ENCODE measurements at regions not wholly inside any gene's neighbourhood (a gene's known extent, or its start where the extent isn't known, plus 50 kb on each side); places are given as distances from the start of the nearest gene placed in this dataset.

DNA sequence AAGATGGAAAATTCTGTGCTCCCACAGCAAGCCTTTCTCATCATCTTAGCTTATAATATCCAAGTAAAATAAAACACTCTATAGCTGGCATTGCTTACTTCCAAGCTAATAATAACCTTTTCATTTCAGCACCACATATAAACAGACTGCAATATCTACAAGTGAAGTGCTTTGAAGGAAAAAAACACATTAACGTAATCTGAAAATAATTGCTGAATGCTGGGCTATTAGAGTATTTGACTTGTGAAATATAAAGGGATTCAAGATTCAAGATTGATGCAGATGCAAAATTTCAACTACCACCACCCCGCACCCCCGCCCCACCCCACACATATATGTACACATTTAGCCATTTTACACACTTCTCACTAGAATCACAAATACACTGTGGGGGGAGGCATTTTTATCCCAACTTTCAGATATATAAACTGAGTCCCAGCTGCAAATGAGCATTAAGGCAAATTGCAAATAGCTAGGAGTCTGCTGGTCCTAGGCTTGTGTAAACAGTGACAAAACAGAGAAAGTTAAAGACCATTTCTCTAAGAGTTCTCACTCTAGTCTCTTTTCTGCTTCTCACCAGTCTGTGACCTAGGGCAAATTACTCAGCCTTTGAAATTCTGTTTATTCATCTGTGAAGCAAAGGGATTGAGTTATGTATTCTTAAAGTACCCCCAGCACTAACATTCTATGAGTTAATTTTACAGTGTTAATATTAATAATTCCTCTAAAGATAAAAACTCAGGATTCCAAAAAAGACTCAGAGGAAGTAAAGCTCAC lies 489.4 kb downstream of the PRELID2 start:
- Mint-ChIP-seq H3K27me3 (ENCODE audit: unreplicated experiment) (no peaks in the 10 kb centered on the region), H3K4me1 (ENCODE audit: low read depth, unreplicated experiment) (no peaks in the 10 kb centered on the region), H3K36me3 (ENCODE audit: insufficient read depth, unreplicated experiment) (no peaks in the 10 kb centered on the region), H3K27ac (ENCODE audit: unreplicated experiment) (no peak overlapping the region), H3K9me3 (ENCODE audit: low read depth, unreplicated experiment) (no peaks in the 10 kb centered on the region), H3K4me3 (ENCODE audit: low read depth, unreplicated experiment) (no peak overlapping the region)
- no peak for DNase-seq
- intact Hi-C loops (cut with micrococcal nuclease; ENCODE audit: unreplicated experiment), result loop anchor here (5.0 to 10.0 kb wide), 3 partner anchors 98 to 1143 kb away; no protein-coding TSS in a partner anchor
- BruUV-seq (replicated peaks), result no TSS peak
- CTCF ChIA-PET, result interaction anchor here (1.3 to 1.7 kb wide), 2 partner anchors 11 to 25 kb away, joined by 3 to 4 read pairs; no protein-coding TSS in a partner anchor
- TF ChIP-seq, protein P1, sequence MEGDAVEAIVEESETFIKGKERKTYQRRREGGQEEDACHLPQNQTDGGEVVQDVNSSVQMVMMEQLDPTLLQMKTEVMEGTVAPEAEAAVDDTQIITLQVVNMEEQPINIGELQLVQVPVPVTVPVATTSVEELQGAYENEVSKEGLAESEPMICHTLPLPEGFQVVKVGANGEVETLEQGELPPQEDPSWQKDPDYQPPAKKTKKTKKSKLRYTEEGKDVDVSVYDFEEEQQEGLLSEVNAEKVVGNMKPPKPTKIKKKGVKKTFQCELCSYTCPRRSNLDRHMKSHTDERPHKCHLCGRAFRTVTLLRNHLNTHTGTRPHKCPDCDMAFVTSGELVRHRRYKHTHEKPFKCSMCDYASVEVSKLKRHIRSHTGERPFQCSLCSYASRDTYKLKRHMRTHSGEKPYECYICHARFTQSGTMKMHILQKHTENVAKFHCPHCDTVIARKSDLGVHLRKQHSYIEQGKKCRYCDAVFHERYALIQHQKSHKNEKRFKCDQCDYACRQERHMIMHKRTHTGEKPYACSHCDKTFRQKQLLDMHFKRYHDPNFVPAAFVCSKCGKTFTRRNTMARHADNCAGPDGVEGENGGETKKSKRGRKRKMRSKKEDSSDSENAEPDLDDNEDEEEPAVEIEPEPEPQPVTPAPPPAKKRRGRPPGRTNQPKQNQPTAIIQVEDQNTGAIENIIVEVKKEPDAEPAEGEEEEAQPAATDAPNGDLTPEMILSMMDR (IDR thresholded peaks at IDR 0.05; ENCODE audit: unreplicated experiment), result no peak

DNA sequence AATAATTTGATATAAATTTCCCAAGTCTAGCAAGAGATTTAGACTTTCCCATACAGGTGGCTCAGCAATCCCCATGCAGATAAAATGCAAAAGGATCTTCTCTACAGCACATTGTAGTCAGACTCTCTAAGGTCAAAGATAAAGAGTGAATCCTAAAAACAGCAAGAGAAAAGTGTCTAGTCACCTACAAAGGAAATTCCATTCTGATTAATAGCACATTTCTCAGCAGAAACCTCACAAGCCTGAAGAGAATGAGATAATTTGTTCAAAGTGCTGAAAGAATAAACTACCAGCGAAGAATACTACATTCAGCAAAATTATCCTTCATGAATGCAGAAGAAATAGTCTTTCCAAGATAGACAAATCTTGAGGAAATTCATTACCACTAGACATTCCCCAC lies 493.3 kb downstream of the PRELID2 start:
- CTCF ChIA-PET, result no interaction called here
- no peak for DNase-seq

DNA sequence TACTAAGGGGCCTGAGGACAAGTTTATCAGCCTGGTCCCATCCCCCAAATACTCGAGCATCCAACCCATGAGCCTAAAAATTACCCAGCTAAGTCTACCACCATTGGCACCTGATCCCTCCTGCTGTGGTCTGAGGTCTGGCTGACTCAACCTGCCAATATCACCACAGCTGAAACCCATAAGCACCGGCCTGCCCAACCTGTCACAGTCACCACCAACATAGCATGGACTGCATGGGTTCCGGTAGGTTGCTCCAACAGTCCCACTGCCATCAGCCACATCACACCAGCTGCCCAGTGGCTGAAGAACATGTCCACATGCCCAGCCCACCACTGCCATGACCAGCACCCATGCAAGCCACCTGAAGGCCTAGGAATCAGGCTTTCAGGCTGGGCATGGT lies 495.0 kb downstream of the PRELID2 start:
- Mint-ChIP-seq H3K4me1 (ENCODE audit: low read depth, unreplicated experiment) (no peaks in the 10 kb centered on the region), H3K27me3 (ENCODE audit: unreplicated experiment) (no peaks in the 10 kb centered on the region), H3K27ac (ENCODE audit: unreplicated experiment) (no peak overlapping the region), H3K4me3 (ENCODE audit: low read depth, unreplicated experiment) (no peak overlapping the region), H3K9me3 (ENCODE audit: low read depth, unreplicated experiment) (no peaks in the 10 kb centered on the region), H3K36me3 (ENCODE audit: insufficient read depth, unreplicated experiment) (no peaks in the 10 kb centered on the region)
- no TSS peak for BruUV-seq (replicated peaks)
- DNase-seq, result no peak
- CTCF ChIA-PET, result no interaction called here
- intact Hi-C loops (cut with micrococcal nuclease; ENCODE audit: unreplicated experiment), result loop anchor here (10.0 kb wide), 1 partner anchor 855 kb away; no protein-coding TSS in a partner anchor
- TF ChIP-seq, protein P1 (IDR thresholded peaks at IDR 0.05; ENCODE audit: unreplicated experiment), result no peak

More for the DNA sequence above, 493.3 kb downstream of the PRELID2 start:
- intact Hi-C loops (cut with micrococcal nuclease; ENCODE audit: unreplicated experiment), result loop anchor here (10.0 kb wide), 1 partner anchor 857 kb away; no protein-coding TSS in a partner anchor
- no TSS peak for BruUV-seq (replicated peaks)
- no peaks in the 10 kb centered on the region for H3K27me3 Mint-ChIP-seq (ENCODE audit: unreplicated experiment)
- H3K9me3 Mint-ChIP-seq (ENCODE audit: low read depth, unreplicated experiment), result no peaks in the 10 kb centered on the region
- TF ChIP-seq, protein P1 (IDR thresholded peaks at IDR 0.05; ENCODE audit: unreplicated experiment), result no peak
- no peak overlapping the region for H3K27ac Mint-ChIP-seq (ENCODE audit: unreplicated experiment)
- H3K36me3 Mint-ChIP-seq (ENCODE audit: insufficient read depth, unreplicated experiment), result no peaks in the 10 kb centered on the region
- no peaks in the 10 kb centered on the region for H3K4me1 Mint-ChIP-seq (ENCODE audit: low read depth, unreplicated experiment)
- no peak overlapping the region for H3K4me3 Mint-ChIP-seq (ENCODE audit: low read depth, unreplicated experiment)

DNA sequence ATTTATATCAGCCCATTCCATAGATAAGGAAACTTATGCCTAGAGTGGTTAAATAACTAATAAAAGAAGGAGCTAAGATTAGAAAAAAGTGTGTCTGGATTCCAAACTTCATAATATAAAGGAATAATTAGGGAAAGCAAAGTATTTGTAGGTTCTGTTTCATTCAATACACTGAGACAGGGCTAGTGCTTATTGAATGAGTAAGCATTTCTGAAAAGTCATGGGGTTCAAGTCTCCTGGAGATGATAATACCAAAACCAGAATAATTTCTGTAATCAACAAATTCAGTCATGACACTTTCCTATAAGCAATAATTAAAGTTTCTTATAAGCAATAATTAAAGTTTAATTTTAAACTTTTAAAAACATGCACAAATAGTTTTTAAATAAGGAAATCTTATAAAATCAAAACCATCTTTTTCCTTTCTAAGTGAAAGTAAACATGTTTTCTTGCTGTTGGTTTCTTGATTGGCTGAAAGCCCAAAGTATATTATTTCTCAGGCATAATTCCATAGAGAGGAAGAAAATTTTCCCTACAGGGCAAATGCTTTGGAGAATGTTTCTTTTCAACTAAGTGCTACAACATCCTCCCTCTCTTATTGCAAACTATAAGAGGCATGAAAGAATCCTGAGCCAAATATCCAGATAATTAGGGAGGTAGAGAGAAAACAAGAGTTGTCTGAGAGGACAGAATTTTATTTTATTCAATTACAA lies 510.2 kb downstream of the PRELID2 start:
- TF ChIP-seq, protein P1 (IDR thresholded peaks at IDR 0.05; ENCODE audit: unreplicated experiment), result no peak
- H3K4me1 Mint-ChIP-seq (ENCODE audit: low read depth, unreplicated experiment), result no peaks in the 10 kb centered on the region
- BruUV-seq (replicated peaks), result no TSS peak
- no peak overlapping the region for H3K27ac Mint-ChIP-seq (ENCODE audit: unreplicated experiment)
- no peaks in the 10 kb centered on the region for H3K36me3 Mint-ChIP-seq (ENCODE audit: insufficient read depth, unreplicated experiment)
- H3K4me3 Mint-ChIP-seq (ENCODE audit: low read depth, unreplicated experiment), result no peak overlapping the region
- intact Hi-C loops (cut with micrococcal nuclease; ENCODE audit: unreplicated experiment), result no loop called here
- no peaks in the 10 kb centered on the region for H3K9me3 Mint-ChIP-seq (ENCODE audit: low read depth, unreplicated experiment)
- DNase-seq, result no peak
- CTCF ChIA-PET, result no interaction called here
- no peaks in the 10 kb centered on the region for H3K27me3 Mint-ChIP-seq (ENCODE audit: unreplicated experiment)
